SK-N-MC (cell line): ENCODE measurements at regions not wholly inside any gene's neighbourhood (a gene's known extent, or its start where the extent isn't known, plus 50 kb on each side); places are given as distances from the start of the nearest gene placed in this dataset.

Experiments used
- DNase-seq: peaks from one replicate; pipeline ENCODE4 v3.0.0-alpha.2; 2011; ENCODE audit warnings: low read depth, low spot score
- H3K27ac ChIP-seq: fragments of 200-600 bp; sonication (generic); 2 replicates; pipeline ENCODE4 v1.5.1; 2016; ENCODE audit warnings: mixed run types
- H3K36me3 ChIP-seq: fragments of 200-600 bp; sonication (generic); 2 replicates; pipeline ENCODE4 v1.6.1; 2017; ENCODE audit warnings: antibody characterized with exemption, low read length, mixed read lengths; ENCODE audit not compliant: insufficient read depth
- H3K4me3 ChIP-seq: fragments of 200-600 bp; sonication (generic); 2 replicates; pipeline ENCODE4 v1.5.1; 2016
- H3K9ac ChIP-seq: fragments of 200-600 bp; sonication (generic); 2 replicates; pipeline ENCODE4 v1.8.0; 2017; ENCODE audit warnings: mixed run types, mixed read lengths; ENCODE audit not compliant: insufficient read length
- H3K9me3 ChIP-seq: fragments of 200-600 bp; sonication (generic); 2 replicates; pipeline ENCODE4 v1.6.1; 2017; ENCODE audit warnings: low read depth, mild to moderate bottlenecking, antibody characterized with exemption, low read length, moderate library complexity, mixed read lengths
- EZH2 ChIP-seq: fragments of 200-600 bp; sonication (generic); IDR thresholded peaks from one replicate; pipeline ENCODE4 v1.6.1; 2017; ENCODE audit warnings: antibody characterized with exemption
- FOXP2 ChIP-seq: optimal IDR thresholded peaks from 2 replicates; pipeline ENCODE3; 2011; ENCODE audit warnings: mild to moderate bottlenecking, moderate library complexity; ENCODE audit not compliant: insufficient read depth; ENCODE audit errors: extremely low read length, control extremely low read depth
- POLR2AphosphoS5 ChIP-seq: IDR thresholded peaks from 2 replicates; pipeline ENCODE4 v1.6.1; 2012; ENCODE audit warnings: mild to moderate bottlenecking, low read depth, low read length, borderline replicate concordance

- H3K9me3 ChIP-seq, result no peaks in the 10 kb centered on the region
- no peak for TF ChIP-seq FOXP2
- TF ChIP-seq EZH2, result no peak
- no peak for TF ChIP-seq POLR2AphosphoS5
- no peaks in the 10 kb centered on the region for H3K36me3 ChIP-seq
- no peak overlapping the region for H3K9ac ChIP-seq
- DNase-seq, result no peak
- no peak overlapping the region for H3K4me3 ChIP-seq
- no peak overlapping the region for H3K27ac ChIP-seq
Observed at GRCh38 chr10:60566096-60566495, 176.4 kb upstream of the ANK3 start.

GRCh38 chr10:60565492-60565891 is 175.8 kb upstream of the ANK3 start:
- no peak for TF ChIP-seq POLR2AphosphoS5
- TF ChIP-seq EZH2, result no peak
- TF ChIP-seq FOXP2, result no peak
- no peak overlapping the region for H3K27ac ChIP-seq
- no peaks in the 10 kb centered on the region for H3K9me3 ChIP-seq
- no peak overlapping the region for H3K9ac ChIP-seq
- H3K36me3 ChIP-seq, result no peaks in the 10 kb centered on the region
- no peak for DNase-seq
- no peak overlapping the region for H3K4me3 ChIP-seq

DNA sequence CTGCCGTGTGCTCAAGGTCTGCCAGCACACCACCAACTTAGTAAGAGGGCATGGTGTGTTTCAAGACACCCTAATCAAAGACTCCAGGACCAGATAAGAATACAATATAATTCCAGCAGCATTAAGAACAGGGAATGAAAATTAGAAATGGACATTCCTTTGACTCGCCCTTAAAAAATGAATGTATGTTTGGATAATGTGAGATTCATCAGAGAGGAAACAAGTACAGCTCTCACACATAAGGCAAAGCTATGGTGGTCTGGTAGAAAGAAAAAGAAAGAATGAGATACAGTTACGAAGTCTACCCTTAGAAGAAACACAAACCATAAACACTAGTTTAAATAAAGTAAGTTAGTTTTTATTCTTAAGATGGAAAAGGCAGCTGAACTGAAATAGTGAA is 174.8 kb upstream of the ANK3 start:
- no peak overlapping the region for H3K9ac ChIP-seq
- DNase-seq, result no peak
- TF ChIP-seq EZH2 (no peak), POLR2AphosphoS5 (no peak), FOXP2 (no peak)

GRCh38 chr10:60560451-60560850 is 170.8 kb upstream of the ANK3 start:
- Histone ChIP-seq H3K9ac (no peak overlapping the region), H3K36me3 (no peaks in the 10 kb centered on the region), H3K27ac (no peak overlapping the region), H3K9me3 (no peaks in the 10 kb centered on the region), H3K4me3 (no peak overlapping the region)
- no peak for DNase-seq
- no peak for TF ChIP-seq EZH2
- TF ChIP-seq POLR2AphosphoS5, result no peak
- no peak for TF ChIP-seq FOXP2

More for the DNA sequence above, 174.8 kb upstream of the ANK3 start:
- no peaks in the 10 kb centered on the region for H3K9me3 ChIP-seq
- H3K27ac ChIP-seq, result no peak overlapping the region
- no peak overlapping the region for H3K4me3 ChIP-seq
- no peaks in the 10 kb centered on the region for H3K36me3 ChIP-seq

- DNase-seq, result no peak
- Histone ChIP-seq H3K9ac (no peak overlapping the region), H3K4me3 (no peak overlapping the region), H3K9me3 (no peaks in the 10 kb centered on the region), H3K36me3 (no peaks in the 10 kb centered on the region), H3K27ac (no peak overlapping the region)
- TF ChIP-seq FOXP2, result no peak
- TF ChIP-seq EZH2, result no peak
- no peak for TF ChIP-seq POLR2AphosphoS5
Observed at GRCh38 chr10:60555700-60556099, 166.0 kb upstream of the ANK3 start.

DNA sequence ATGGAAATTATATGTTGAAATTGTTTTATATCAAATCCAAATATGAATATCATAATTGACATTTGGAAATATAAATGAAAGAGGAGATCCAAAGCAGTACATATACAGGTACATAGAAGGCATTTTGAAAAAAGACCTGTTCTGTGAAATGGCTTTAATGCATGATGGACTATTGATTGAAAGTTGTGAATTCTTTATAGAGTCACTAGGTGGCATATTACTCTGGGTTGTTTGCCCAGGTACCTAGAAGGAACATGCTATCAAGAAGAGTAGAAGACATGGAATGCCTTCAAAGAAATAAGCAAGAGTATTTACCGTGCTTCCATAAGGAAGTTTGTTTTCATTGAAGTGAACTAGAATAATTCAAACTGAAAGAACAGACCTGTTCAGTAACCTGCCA is 160.0 kb upstream of the ANK3 start:
- H3K9ac ChIP-seq, result no peak overlapping the region
- H3K27ac ChIP-seq, result no peak overlapping the region
- TF ChIP-seq FOXP2 (no peak), POLR2AphosphoS5 (no peak), EZH2 (no peak)
- H3K4me3 ChIP-seq, result no peak overlapping the region
- DNase-seq, result no peak
- H3K36me3 ChIP-seq, result no peaks in the 10 kb centered on the region
- H3K9me3 ChIP-seq, result no peaks in the 10 kb centered on the region

GRCh38 chr10:60542657-60543056 is 153.0 kb upstream of the ANK3 start:
- Histone ChIP-seq H3K9ac (no peak overlapping the region), H3K4me3 (no peak overlapping the region), H3K36me3 (no peaks in the 10 kb centered on the region), H3K27ac (no peak overlapping the region), H3K9me3 (no peaks in the 10 kb centered on the region)
- TF ChIP-seq POLR2AphosphoS5 (no peak), EZH2 (no peak)
- DNase-seq, result no peak

DNA sequence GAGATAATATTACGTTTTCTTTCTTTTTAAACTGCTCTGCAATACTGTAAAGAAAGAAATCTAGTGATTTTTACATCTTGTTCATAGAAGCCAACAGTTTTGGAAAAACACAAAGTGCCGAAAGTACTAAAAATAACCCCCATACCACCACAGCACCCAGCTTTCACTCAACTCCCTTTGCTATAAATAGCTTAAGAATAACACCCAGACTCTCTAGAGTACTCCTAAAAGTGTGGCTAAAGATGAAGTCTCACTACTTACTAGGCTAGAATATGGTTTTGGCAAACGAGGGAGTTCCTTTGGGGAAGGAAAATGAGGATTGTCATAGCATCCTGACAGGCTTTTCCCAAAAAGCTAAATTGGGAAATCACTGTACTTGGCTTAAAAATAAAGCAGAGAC is 151.8 kb upstream of the ANK3 start:
- TF ChIP-seq FOXP2 (no peak), EZH2 (no peak), POLR2AphosphoS5 (no peak)
- H3K9ac ChIP-seq, result no peak overlapping the region
- no peak overlapping the region for H3K4me3 ChIP-seq
- H3K9me3 ChIP-seq, result no peaks in the 10 kb centered on the region
- no peak for DNase-seq
- no peaks in the 10 kb centered on the region for H3K36me3 ChIP-seq
- no peak overlapping the region for H3K27ac ChIP-seq

- H3K27ac ChIP-seq, result no peak overlapping the region
- DNase-seq, result no peak
- TF ChIP-seq EZH2 (no peak), FOXP2 (no peak), POLR2AphosphoS5 (no peak)
Observed at GRCh38 chr10:60537697-60538096, 148.0 kb upstream of the ANK3 start.

More at GRCh38 chr10:60537697-60538096, 148.0 kb upstream of the ANK3 start:
- H3K4me3 ChIP-seq, result no peak overlapping the region
- H3K9ac ChIP-seq, result no peak overlapping the region
- no peaks in the 10 kb centered on the region for H3K36me3 ChIP-seq
- no peaks in the 10 kb centered on the region for H3K9me3 ChIP-seq
